Mesenchymal stem cell (in vitro differentiated cells and primary cell): ENCODE measurements at regions not wholly inside any gene's neighbourhood (a gene's known extent, or its start where the extent isn't known, plus 50 kb on each side); places are given as distances from the start of the nearest gene placed in this dataset.
"Not testable (repeated sequence)": the region's sequence is repeated elsewhere in the genome, so short reads cannot be mapped to it uniquely, and the experiment has no call there.

ENCODE experiments used
- DNase-seq: peaks from one replicate; pipeline ENCODE4 v3.0.0-alpha.2; 2013
- H2AFZ ChIP-seq: one replicate; pipeline ENCODE4 v1.6.1; 2013; ENCODE audit warnings: low read depth, mild to moderate bottlenecking, control low read depth, inconsistent platforms, low read length, moderate library complexity
- H2AK5ac ChIP-seq: 2 replicates; pipeline ENCODE4 v1.6.1; 2013; ENCODE audit warnings: low read length, moderate library complexity, mild to moderate bottlenecking, inconsistent platforms; ENCODE audit not compliant: severe bottlenecking
- H2BK120ac ChIP-seq: one replicate; pipeline ENCODE4 v1.6.1; 2013; ENCODE audit warnings: low read depth, mild to moderate bottlenecking, inconsistent platforms, low read length, moderate library complexity
- H2BK12ac ChIP-seq, 2 experiments: one replicate each; pipeline ENCODE4 v1.6.1; 2013; ENCODE audit warnings: inconsistent platforms in 2 of 2, low read length in 2 of 2, mild to moderate bottlenecking in 2 of 2, moderate library complexity in 2 of 2, control low read depth in 1 of 2
- H2BK15ac ChIP-seq: one replicate; pipeline ENCODE4 v1.6.1; 2013; ENCODE audit warnings: mild to moderate bottlenecking, low read depth, inconsistent platforms; ENCODE audit not compliant: poor library complexity, severe bottlenecking
- H2BK5ac ChIP-seq: 2 replicates; pipeline ENCODE4 v1.6.1; 2013; ENCODE audit warnings: low read depth, mild to moderate bottlenecking, low read length, control low read depth, inconsistent platforms; ENCODE audit not compliant: poor library complexity, severe bottlenecking
- H3K14ac ChIP-seq, 2 experiments: one replicate each; pipeline ENCODE4 v1.6.1; 2013; ENCODE audit warnings: inconsistent platforms in 2 of 2, low read length in 2 of 2, control low read depth in 1 of 2, mild to moderate bottlenecking in 1 of 2, moderate library complexity in 1 of 2
- H3K18ac ChIP-seq, 2 experiments: one replicate each; pipeline ENCODE4 v1.6.1; 2013; ENCODE audit warnings: inconsistent platforms in 2 of 2, low read length in 2 of 2, control low read depth in 1 of 2, low read depth in 1 of 2, mild to moderate bottlenecking in 1 of 2
- H3K23ac ChIP-seq, 2 experiments: one replicate each; pipeline ENCODE4 v1.6.1; 2013; ENCODE audit warnings: inconsistent platforms in 2 of 2, low read length in 2 of 2, mild to moderate bottlenecking in 2 of 2, moderate library complexity in 2 of 2, control low read depth in 1 of 2
- H3K27ac ChIP-seq: 2 replicates; pipeline ENCODE4 v1.5.1; 2013; ENCODE audit warnings: mild to moderate bottlenecking, moderate library complexity, low read length, control low read depth, inconsistent platforms; ENCODE audit not compliant: poor library complexity, severe bottlenecking
- H3K27me3 ChIP-seq, 2 experiments: 2 replicates each; pipeline versions ENCODE4 v1.6.1 to v1.7.0; 2013; ENCODE audit warnings: low read length in 2 of 2, mild to moderate bottlenecking in 2 of 2, moderate library complexity in 2 of 2, control low read depth in 1 of 2, inconsistent platforms in 1 of 2; ENCODE audit not compliant: control insufficient read depth in 1 of 2, insufficient read depth in 1 of 2
- H3K36me3 ChIP-seq, 2 experiments: 2 replicates each; pipeline versions ENCODE4 v1.6.1 to v1.7.0; 2013; ENCODE audit warnings: low read length in 2 of 2, control low read depth in 1 of 2, inconsistent platforms in 1 of 2, low read depth in 1 of 2, mild to moderate bottlenecking in 1 of 2; ENCODE audit not compliant: insufficient read depth in 2 of 2, control insufficient read depth in 1 of 2
- H3K4ac ChIP-seq, 2 experiments: one replicate each; pipeline ENCODE4 v1.6.1; 2013; ENCODE audit warnings: inconsistent platforms in 2 of 2, low read length in 2 of 2, mild to moderate bottlenecking in 2 of 2, moderate library complexity in 2 of 2, control low read depth in 1 of 2, low read depth in 1 of 2
- H3K4me1 ChIP-seq: 2 replicates; pipeline ENCODE4 v1.6.1; 2013; ENCODE audit warnings: low read depth, low read length, control low read depth; ENCODE audit not compliant: control insufficient read depth, insufficient read depth
- H3K4me2 ChIP-seq: 2 replicates; pipeline ENCODE4 v1.6.1; 2013; ENCODE audit warnings: low read length, mild to moderate bottlenecking, inconsistent platforms; ENCODE audit not compliant: poor library complexity, severe bottlenecking
- H3K4me3 ChIP-seq, 2 experiments: 2 replicates each; pipeline versions ENCODE4 v1.5.1 to v1.7.0; 2013; ENCODE audit warnings: low read length in 2 of 2, mild to moderate bottlenecking in 2 of 2, control low read depth in 1 of 2, low read depth in 1 of 2; ENCODE audit not compliant: insufficient read depth in 1 of 2
- H3K79me1 ChIP-seq: replicated peaks from 2 replicates; pipeline ENCODE4 v1.6.1; 2013; ENCODE audit warnings: mild to moderate bottlenecking, control low read depth, low read length, inconsistent platforms; ENCODE audit not compliant: poor library complexity, severe bottlenecking
- H3K9ac ChIP-seq: 2 replicates; pipeline ENCODE4 v1.7.0; 2013; ENCODE audit warnings: mild to moderate bottlenecking, low read length, moderate library complexity
- H3K9me3 ChIP-seq: 2 replicates; pipeline ENCODE4 v1.7.0; 2013; ENCODE audit warnings: mild to moderate bottlenecking, low read length; ENCODE audit not compliant: control insufficient read depth
- H4K8ac ChIP-seq: one replicate; pipeline ENCODE4 v1.6.1; 2013; ENCODE audit warnings: inconsistent platforms, mild to moderate bottlenecking, low read length, moderate library complexity
- H4K91ac ChIP-seq: one replicate; pipeline ENCODE4 v1.6.1; 2013; ENCODE audit warnings: mild to moderate bottlenecking, low read length, inconsistent platforms
- WGBS: methylation state at CpG from one replicate; pipeline ENCODE4 v1.1.7; 2013; ENCODE audit warnings: mixed read lengths; 5-methylcytosine and 5-hydroxymethylcytosine counted together

DNA sequence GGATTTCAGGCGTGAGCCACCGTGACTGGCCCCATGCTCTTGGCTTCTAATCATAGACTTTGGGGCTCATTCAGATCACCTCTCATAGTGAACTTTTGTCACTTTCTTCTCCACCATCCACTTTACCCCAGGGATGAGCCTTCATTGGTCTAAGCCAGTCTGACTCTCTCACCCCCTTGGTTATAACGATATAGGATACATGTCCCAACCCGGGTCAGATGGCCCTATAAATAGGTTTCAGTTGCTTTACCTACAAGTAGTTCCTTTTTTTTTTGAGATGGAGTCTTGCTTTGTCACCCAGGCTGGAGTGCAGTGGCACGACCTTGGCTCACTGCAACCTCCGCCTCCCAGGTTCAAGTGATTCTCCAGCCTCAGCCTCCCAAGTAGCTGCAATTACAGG, 61.7 kb downstream of the TMEM235 start:
- WGBS = 85% methylated on average over 6 of the region's 6 CpGs
- peak overlapping the region in 1 of 2 experiments; percentile 50 for H2BK12ac ChIP-seq

DNA sequence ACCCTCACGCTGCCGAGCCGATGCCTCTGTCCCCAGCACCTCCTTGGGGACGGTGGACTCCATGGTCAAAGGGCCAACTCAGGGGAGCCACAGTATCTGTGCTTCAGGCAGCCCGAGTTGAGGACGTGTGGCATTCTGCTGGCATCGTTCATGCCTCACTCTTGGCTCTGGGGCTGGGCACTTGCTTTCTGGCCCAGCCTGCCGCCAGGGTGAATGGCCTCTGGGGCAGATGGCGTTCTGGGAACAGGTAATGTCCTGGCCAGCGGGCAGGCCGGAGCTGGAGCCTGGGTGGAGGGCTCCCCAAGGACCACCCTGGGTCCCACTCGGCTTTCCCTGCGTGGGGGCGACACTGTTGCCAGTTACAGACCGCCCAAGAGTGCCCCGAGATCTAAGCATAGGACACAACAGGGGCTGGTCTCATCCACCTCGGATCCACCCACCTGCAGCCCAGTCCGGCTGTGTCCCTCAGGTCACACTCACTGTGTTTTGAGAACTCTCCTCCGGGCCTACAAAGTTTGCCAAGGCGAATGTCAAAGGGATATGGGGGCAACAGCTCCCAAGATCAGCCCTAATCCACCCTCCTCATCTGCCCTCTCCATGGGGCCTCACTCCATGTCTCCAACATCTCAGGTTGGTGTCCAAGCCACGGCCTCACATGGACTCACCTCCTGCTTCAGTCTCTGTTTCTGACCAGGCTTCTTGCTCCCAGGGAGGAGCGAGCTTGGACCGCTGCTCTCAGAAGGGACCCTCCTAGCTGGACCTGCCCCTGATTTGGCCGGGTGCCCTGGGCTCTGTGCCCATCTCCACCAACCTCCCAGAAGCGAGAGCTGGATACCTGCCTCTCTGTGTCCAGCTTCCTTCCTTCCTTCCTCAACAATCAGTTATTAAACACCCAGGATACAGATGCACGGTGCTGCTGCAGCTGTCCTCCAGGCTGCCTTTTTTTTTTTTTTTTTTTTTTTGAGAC, 60.8 kb downstream of the TMEM235 start:
- no peak overlapping the region for H2BK120ac ChIP-seq
- no peak overlapping the region for H2AFZ ChIP-seq

More for the DNA sequence above, 61.7 kb downstream of the TMEM235 start:
- H3K4me3 ChIP-seq, H3K18ac ChIP-seq, H2BK5ac ChIP-seq, H3K23ac ChIP-seq, H3K27me3 ChIP-seq, H3K27ac ChIP-seq, H2AK5ac ChIP-seq, H3K79me1 ChIP-seq, H4K8ac ChIP-seq, DNase-seq, H3K4me2 ChIP-seq, H2AFZ ChIP-seq, H3K9ac ChIP-seq, H3K9me3 ChIP-seq, H2BK120ac ChIP-seq, H4K91ac ChIP-seq, H3K36me3 ChIP-seq, H2BK15ac ChIP-seq, H3K14ac ChIP-seq, H3K4ac ChIP-seq: not testable (repeated sequence)
- H3K4me1 ChIP-seq = peaks cover 10% of the 10 kb centered on the region

GRCh38 chr17:78290721-78291120, 59.3 kb downstream of the TMEM235 start:
- no peak overlapping the region for H3K4me3 ChIP-seq
- H4K91ac ChIP-seq = no peak overlapping the region
- DNase-seq = no peak
- H3K36me3 ChIP-seq = no peaks in the 10 kb centered on the region
- H2AK5ac ChIP-seq = peak overlapping the region; percentile 17
- H3K4ac ChIP-seq = no peak overlapping the region
- peak overlapping the region in 1 of 2 experiments; percentile 95 for H2BK12ac ChIP-seq
- no peak overlapping the region for H3K14ac ChIP-seq
- no peaks in the 10 kb centered on the region for H3K9me3 ChIP-seq
- H3K4me2 ChIP-seq = no peak overlapping the region
- H2BK15ac ChIP-seq = no peak overlapping the region
- H4K8ac ChIP-seq = no peak overlapping the region
- H3K79me1 ChIP-seq = no peaks in the 10 kb centered on the region
- no peak overlapping the region for H3K18ac ChIP-seq
- WGBS = 99% methylated on average over 7 of the region's 7 CpGs
- no peak overlapping the region for H2BK120ac ChIP-seq
- no peaks in the 10 kb centered on the region for H3K27me3 ChIP-seq
- no peak overlapping the region for H3K9ac ChIP-seq
- H3K27ac ChIP-seq = no peak overlapping the region
- H3K23ac ChIP-seq = no peak overlapping the region
- H3K4me1 ChIP-seq = peaks cover 14% of the 10 kb centered on the region
- H2BK5ac ChIP-seq = no peak overlapping the region
- no peak overlapping the region for H2AFZ ChIP-seq

More for the DNA sequence above, 60.8 kb downstream of the TMEM235 start:
- H4K8ac ChIP-seq = no peak overlapping the region
- no peaks in the 10 kb centered on the region for H3K9me3 ChIP-seq
- no peaks in the 10 kb centered on the region for H3K36me3 ChIP-seq
- H3K27me3 ChIP-seq = no peaks in the 10 kb centered on the region
- H3K79me1 ChIP-seq = no peaks in the 10 kb centered on the region
- H3K18ac ChIP-seq = peak overlapping the region in 1 of 2 experiments; percentile 48
- peaks cover 14% of the 10 kb centered on the region for H3K4me1 ChIP-seq
- H3K9ac ChIP-seq = no peak overlapping the region
- H3K4me3 ChIP-seq = no peak overlapping the region
- H4K91ac ChIP-seq = peak overlapping the region; percentile 37
- H2BK5ac ChIP-seq = no peak overlapping the region
- no peak overlapping the region for H2BK15ac ChIP-seq
- H3K4me2 ChIP-seq = no peak overlapping the region
- 93% methylated on average over 26 of the region's 26 CpGs for WGBS
- no peak for DNase-seq
- peak overlapping the region; percentile 17 for H2AK5ac ChIP-seq
- no peak overlapping the region for H3K27ac ChIP-seq
- peak overlapping the region; percentile 11 to 46 for H3K4ac ChIP-seq
- no peak overlapping the region for H3K23ac ChIP-seq
- H2BK12ac ChIP-seq = peak overlapping the region; percentile 67 to 84
- peak overlapping the region in 1 of 2 experiments; percentile 73 for H3K14ac ChIP-seq
